Vagina (tissue), 2 donors: ENCODE measurements at regions not wholly inside any gene's neighbourhood (a gene's known extent, or its start where the extent isn't known, plus 50 kb on each side); places are given as distances from the start of the nearest gene placed in this dataset.

Experiments
- CTCF ChIP-seq, 3 experiments: fragments of 450-650 bp in 2 of 3; fragments of 200-600 bp in 1 of 3; sonication (generic) in 1 of 3; IDR thresholded peaks; one replicate each; pipeline ENCODE4 v1.5.1; 2017 to 2019; ENCODE audit warnings: antibody characterized with exemption in 3 of 3, mild to moderate bottlenecking in 2 of 3, moderate library complexity in 2 of 3
- POLR2A ChIP-seq, 2 donors: fragments of 450-650 bp; IDR thresholded peaks; one replicate each; pipeline ENCODE4 v1.6.1; 2017; ENCODE audit warnings: antibody characterized with exemption in 2 of 2, mild to moderate bottlenecking in 2 of 2, moderate library complexity in 2 of 2

- TF ChIP-seq CTCF (IDR thresholded peaks at IDR 0.05) (no peak), POLR2A (IDR thresholded peaks at IDR 0.05) (no peak)
Measured at GRCh38 chr18:22858121-22858520, 75.0 kb upstream of the RBBP8 start.
